Keratinocyte (primary cell): ENCODE measurements at regions not wholly inside any gene's neighbourhood (a gene's known extent, or its start where the extent isn't known, plus 50 kb on each side); places are given as distances from the start of the nearest gene placed in this dataset.

Source experiments
- DNase-seq: peaks from one replicate; pipeline ENCODE4 v3.0.0-alpha.2; 2011; ENCODE audit warnings: low read depth, missing footprints, low spot score
- FAIRE-seq: peaks from 2 replicates; lab custom pipeline; 2011; peaks lifted over from hg19 to GRCh38; lab: Jason Lieb, UNC
- H2AFZ ChIP-seq: 2 replicates; pipeline ENCODE4 v1.6.0; 2012; ENCODE audit warnings: low read length, control low read depth, inconsistent platforms; ENCODE audit not compliant: control insufficient read depth
- H3K27ac ChIP-seq: 2 replicates; pipeline ENCODE4 v1.5.1; 2011; ENCODE audit warnings: low read length; ENCODE audit not compliant: control insufficient read depth, insufficient read depth
- H3K27me3 ChIP-seq: 3 replicates; pipeline ENCODE4 v1.6.0; 2011; ENCODE audit warnings: low read length; ENCODE audit not compliant: control insufficient read depth, insufficient read depth; ENCODE audit errors: extremely low read depth
- H3K36me3 ChIP-seq, 2 experiments: 2 replicates in 1 of 2; 3 replicates in 1 of 2; pipeline ENCODE4 v1.5.1; 2011; ENCODE audit warnings: low read length in 2 of 2, mild to moderate bottlenecking in 1 of 2; ENCODE audit not compliant: control insufficient read depth in 2 of 2, insufficient read depth in 2 of 2; ENCODE audit errors: extremely low read depth in 1 of 2
- H3K4me1 ChIP-seq: 3 replicates; pipeline ENCODE4 v1.5.1; 2011; ENCODE audit warnings: low read length; ENCODE audit not compliant: control insufficient read depth, insufficient read depth; ENCODE audit errors: extremely low read depth
- H3K4me2 ChIP-seq: 3 replicates; pipeline ENCODE4 v1.6.0; 2011; ENCODE audit warnings: low read depth, low read length; ENCODE audit not compliant: control insufficient read depth, insufficient read depth; ENCODE audit errors: extremely low read depth
- H3K4me3 ChIP-seq, 3 experiments: fragments of 200-600 bp in 1 of 3; sonication (generic) in 1 of 3; 2 replicates in 2 of 3; 3 replicates in 1 of 3; pipeline ENCODE4 v1.5.1; 2011 to 2016; ENCODE audit warnings: low read length in 3 of 3, mild to moderate bottlenecking in 3 of 3, control low read depth in 2 of 3, inconsistent platforms in 1 of 3, low read depth in 1 of 3, mixed read lengths in 1 of 3, mixed run types in 1 of 3, moderate library complexity in 1 of 3; ENCODE audit not compliant: control insufficient read depth in 2 of 3, insufficient read depth in 2 of 3; ENCODE audit errors: extremely low read depth in 1 of 3
- H3K79me2 ChIP-seq: 2 replicates; pipeline ENCODE4 v1.6.0; 2012; ENCODE audit warnings: low read length; ENCODE audit not compliant: control insufficient read depth, insufficient read depth
- H3K9ac ChIP-seq: 3 replicates; pipeline ENCODE4 v1.6.0; 2011; ENCODE audit warnings: low read length; ENCODE audit not compliant: control insufficient read depth, insufficient read depth; ENCODE audit errors: extremely low read depth
- H3K9me1 ChIP-seq: 3 replicates; pipeline ENCODE4 v1.6.0; 2011; ENCODE audit warnings: low read length; ENCODE audit not compliant: control insufficient read depth, insufficient read depth; ENCODE audit errors: extremely low read depth
- H3K9me3 ChIP-seq: 2 replicates; pipeline ENCODE4 v1.5.1; 2012; ENCODE audit warnings: low read depth, low read length; ENCODE audit not compliant: control insufficient read depth
- H4K20me1 ChIP-seq: 3 replicates; pipeline ENCODE4 v1.6.0; 2011; ENCODE audit warnings: low read length; ENCODE audit not compliant: control insufficient read depth, insufficient read depth; ENCODE audit errors: extremely low read depth
- EZH2 ChIP-seq: IDR thresholded peaks from one replicate; pipeline ENCODE4 v1.6.1; 2012; ENCODE audit warnings: inconsistent platforms, mild to moderate bottlenecking, low read length, moderate library complexity
- dilution Hi-C: fragments of 300-500 bp; cut with MboI; formaldehyde crosslinking; loops from one replicate; pipeline ENCODE4 v1.7.0; 2020; ENCODE audit warnings: low sequenced_read_pairs; ENCODE audit not compliant: extremely low pct_ligation_motif_present
- TF ChIP-seq, protein P1 (sequence below), 3 experiments: IDR thresholded peaks in 1 of 3; conservative IDR thresholded peaks in 1 of 3; optimal IDR thresholded peaks in 1 of 3; 2 replicates in 2 of 3; 3 replicates in 1 of 3; pipeline versions ENCODE3 to v1.5.1; 2011; ENCODE audit warnings: low read length in 3 of 3, mild to moderate bottlenecking in 3 of 3, moderate library complexity in 2 of 3, control low read depth in 1 of 3, inconsistent platforms in 1 of 3; ENCODE audit not compliant: insufficient read depth in 2 of 3; ENCODE audit errors: extremely low read depth in 1 of 3

DNA sequence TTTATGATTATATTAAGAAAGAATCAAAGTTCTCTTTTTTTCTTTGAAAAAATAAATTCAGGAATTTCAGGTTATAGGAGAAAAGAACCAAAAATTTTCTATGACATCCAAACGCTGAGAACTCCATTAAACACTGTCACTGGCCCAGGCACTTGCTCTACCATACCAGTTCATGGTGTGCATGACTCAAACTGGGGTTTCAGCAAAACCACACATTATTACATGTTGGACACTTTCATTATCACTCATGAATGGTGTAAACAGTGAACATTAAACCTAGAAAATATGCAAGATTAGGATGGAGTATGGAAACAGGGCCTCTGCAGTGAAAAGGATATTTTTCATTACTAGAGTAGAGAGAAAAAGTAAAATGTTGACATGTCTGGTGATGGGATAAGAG lies 369.9 kb upstream of the FAM174A start:
- H3K4me1 ChIP-seq, result no peaks in the 10 kb centered on the region
- no peaks in the 10 kb centered on the region for H4K20me1 ChIP-seq
- DNase-seq (no peak), FAIRE-seq (no peak)
- no peak overlapping the region for H3K4me2 ChIP-seq
- dilution Hi-C loops, result no loop called here
- no peak overlapping the region for H3K4me3 ChIP-seq
- no peaks in the 10 kb centered on the region for H3K9me1 ChIP-seq
- H3K36me3 ChIP-seq, result no peaks in the 10 kb centered on the region
- TF ChIP-seq, protein P1, sequence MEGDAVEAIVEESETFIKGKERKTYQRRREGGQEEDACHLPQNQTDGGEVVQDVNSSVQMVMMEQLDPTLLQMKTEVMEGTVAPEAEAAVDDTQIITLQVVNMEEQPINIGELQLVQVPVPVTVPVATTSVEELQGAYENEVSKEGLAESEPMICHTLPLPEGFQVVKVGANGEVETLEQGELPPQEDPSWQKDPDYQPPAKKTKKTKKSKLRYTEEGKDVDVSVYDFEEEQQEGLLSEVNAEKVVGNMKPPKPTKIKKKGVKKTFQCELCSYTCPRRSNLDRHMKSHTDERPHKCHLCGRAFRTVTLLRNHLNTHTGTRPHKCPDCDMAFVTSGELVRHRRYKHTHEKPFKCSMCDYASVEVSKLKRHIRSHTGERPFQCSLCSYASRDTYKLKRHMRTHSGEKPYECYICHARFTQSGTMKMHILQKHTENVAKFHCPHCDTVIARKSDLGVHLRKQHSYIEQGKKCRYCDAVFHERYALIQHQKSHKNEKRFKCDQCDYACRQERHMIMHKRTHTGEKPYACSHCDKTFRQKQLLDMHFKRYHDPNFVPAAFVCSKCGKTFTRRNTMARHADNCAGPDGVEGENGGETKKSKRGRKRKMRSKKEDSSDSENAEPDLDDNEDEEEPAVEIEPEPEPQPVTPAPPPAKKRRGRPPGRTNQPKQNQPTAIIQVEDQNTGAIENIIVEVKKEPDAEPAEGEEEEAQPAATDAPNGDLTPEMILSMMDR (optimal IDR thresholded peaks at IDR 0.05 in 1 of 3, IDR thresholded peaks at IDR 0.05 in 1 of 3, conservative IDR thresholded peaks at IDR 0.05 in 1 of 3; ENCODE audit: extremely low read depth in 1 of 3, insufficient read depth in 2 of 3, low read length in 3 of 3), result no peak
- no peak overlapping the region for H3K9ac ChIP-seq
- no peaks in the 10 kb centered on the region for H3K79me2 ChIP-seq
- H3K27ac ChIP-seq, result no peak overlapping the region
- no peak overlapping the region for H2AFZ ChIP-seq
- no peaks in the 10 kb centered on the region for H3K9me3 ChIP-seq
- no peaks in the 10 kb centered on the region for H3K27me3 ChIP-seq

DNA sequence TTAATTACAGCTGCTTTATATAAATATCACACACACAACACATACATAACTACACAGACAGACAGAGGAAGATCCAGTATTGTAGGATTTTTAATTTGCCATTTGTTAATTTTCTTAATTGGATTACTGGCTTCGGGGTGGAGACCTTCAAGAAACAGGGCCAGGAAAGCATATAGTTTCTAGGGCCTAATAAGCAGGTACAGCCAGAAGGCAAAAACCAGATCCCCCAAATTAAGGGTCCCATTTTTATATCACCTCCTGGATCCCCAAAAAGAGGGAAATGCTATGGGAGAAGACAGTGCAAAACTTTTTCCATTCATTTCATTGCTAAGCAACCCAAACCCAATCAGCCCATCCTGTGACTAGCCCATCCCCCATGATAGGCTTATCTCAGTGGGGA lies 373.3 kb upstream of the FAM174A start:
- Histone ChIP-seq H3K9me1 (no peaks in the 10 kb centered on the region), H3K27me3 (no peaks in the 10 kb centered on the region), H3K27ac (no peak overlapping the region), H3K9ac (no peak overlapping the region), H3K4me3 (no peak overlapping the region), H4K20me1 (no peaks in the 10 kb centered on the region), H3K36me3 (no peaks in the 10 kb centered on the region), H3K4me1 (no peaks in the 10 kb centered on the region), H3K9me3 (no peaks in the 10 kb centered on the region), H3K4me2 (no peak overlapping the region), H3K79me2 (no peaks in the 10 kb centered on the region), H2AFZ (no peak overlapping the region)
- dilution Hi-C loops, result no loop called here
- DNase-seq (no peak), FAIRE-seq (no peak)
- TF ChIP-seq, protein P1 (optimal IDR thresholded peaks at IDR 0.05 in 1 of 3, IDR thresholded peaks at IDR 0.05 in 1 of 3, conservative IDR thresholded peaks at IDR 0.05 in 1 of 3; ENCODE audit: extremely low read depth in 1 of 3, insufficient read depth in 2 of 3, low read length in 3 of 3), result no peak
- TF ChIP-seq EZH2, result no peak
